Neural progenitor cell (in vitro differentiated cells): ENCODE measurements at regions not wholly inside any gene's neighbourhood (a gene's known extent, or its start where the extent isn't known, plus 50 kb on each side); places are given as distances from the start of the nearest gene placed in this dataset.

Experiments used
- DNase-seq: peaks from one replicate; pipeline ENCODE4 v3.0.0-alpha.2; 2016; ENCODE audit warnings: low spot score
- H2AFZ ChIP-seq: fragments of 200-600 bp; sonication (generic); replicated peaks from 2 replicates; pipeline ENCODE4 v1.6.1; 2016; ENCODE audit warnings: antibody characterized with exemption
- H3F3A ChIP-seq: fragments of 200-600 bp; sonication (generic); 2 replicates; pipeline ENCODE4 v1.6.1; 2016; ENCODE audit warnings: antibody characterized with exemption, low read depth
- H3K27ac ChIP-seq: fragments of 200-600 bp; sonication (generic); 2 replicates; pipeline ENCODE4 v1.5.1; 2016; ENCODE audit warnings: mild to moderate bottlenecking
- H3K27me3 ChIP-seq: fragments of 200-600 bp; sonication (generic); 2 replicates; pipeline ENCODE4 v1.6.1; 2016; ENCODE audit warnings: mild to moderate bottlenecking, moderate library complexity
- H3K36me3 ChIP-seq: fragments of 200-600 bp; sonication (generic); 2 replicates; pipeline ENCODE4 v1.5.1; 2016
- H3K4me1 ChIP-seq: fragments of 200-600 bp; sonication (generic); 2 replicates; pipeline ENCODE4 v1.6.1; 2016; ENCODE audit warnings: mixed run types
- H3K4me2 ChIP-seq: fragments of 200-600 bp; sonication (generic); 2 replicates; pipeline ENCODE4 v1.6.1; 2016
- H3K4me3 ChIP-seq: fragments of 200-600 bp; sonication (generic); 2 replicates; pipeline ENCODE4 v1.5.1; 2016
- H3K79me2 ChIP-seq: fragments of 200-600 bp; sonication (generic); 2 replicates; pipeline ENCODE4 v1.6.1; 2016; ENCODE audit warnings: low read depth
- H3K9ac ChIP-seq: fragments of 200-600 bp; sonication (generic); 2 replicates; pipeline ENCODE4 v1.6.1; 2016
- H3K9me3 ChIP-seq: fragments of 200-600 bp; sonication (generic); 2 replicates; pipeline ENCODE4 v1.5.1; 2016; ENCODE audit warnings: low read depth
- H4K20me1 ChIP-seq: fragments of 200-600 bp; sonication (generic); 2 replicates; pipeline ENCODE4 v1.6.1; 2016; ENCODE audit warnings: low read depth
- H3K27ac Mint-ChIP-seq: 3 replicates; pipeline ENCODE4 v1.8.0; 2021; ENCODE audit warnings: mixed read lengths
- H3K27me3 Mint-ChIP-seq: 2 replicates; pipeline ENCODE4 v1.8.0; 2022; ENCODE audit warnings: low read depth, mild to moderate bottlenecking, inconsistent platforms, moderate library complexity, mixed read lengths; ENCODE audit not compliant: insufficient read depth
- H3K36me3 Mint-ChIP-seq: 3 replicates; pipeline ENCODE4 v1.8.0; 2021; ENCODE audit warnings: mixed read lengths
- H3K4me1 Mint-ChIP-seq: 3 replicates; pipeline ENCODE4 v1.8.0; 2021; ENCODE audit warnings: mixed read lengths
- H3K4me3 Mint-ChIP-seq: 3 replicates; pipeline ENCODE4 v1.8.0; 2021; ENCODE audit warnings: mild to moderate bottlenecking, moderate library complexity, mixed read lengths
- H3K9me3 Mint-ChIP-seq: 3 replicates; pipeline ENCODE4 v1.8.0; 2020; ENCODE audit warnings: mixed read lengths
- CTCF ChIP-seq: fragments of 200-600 bp; sonication (generic); IDR thresholded peaks from 2 replicates; pipeline ENCODE4 v1.5.1; 2017; ENCODE audit warnings: antibody characterized with exemption, mild to moderate bottlenecking
- EZH2 ChIP-seq: fragments of 200-600 bp; sonication (generic); IDR thresholded peaks from 2 replicates; pipeline ENCODE4 v1.6.1; 2017; ENCODE audit warnings: antibody characterized with exemption, mild to moderate bottlenecking, moderate library complexity
- EZH2phosphoT487 ChIP-seq: fragments of 200-600 bp; sonication (generic); IDR thresholded peaks from 2 replicates; pipeline ENCODE4 v1.6.1; 2017; ENCODE audit warnings: antibody characterized with exemption

- no peaks in the 10 kb centered on the region for H3K4me1 ChIP-seq
- no peak overlapping the region for H3K4me3 ChIP-seq
- no peaks in the 10 kb centered on the region for H3F3A ChIP-seq
- no peak overlapping the region for H2AFZ ChIP-seq
- no peaks in the 10 kb centered on the region for H4K20me1 ChIP-seq
- Mint-ChIP-seq H3K27ac (no peak overlapping the region), H3K4me3 (peak overlapping the region; percentile 10), H3K9me3 (peaks cover 11% of the 10 kb centered on the region), H3K27me3 (peaks cover 2% of the 10 kb centered on the region), H3K4me1 (peaks cover 23% of the 10 kb centered on the region), H3K36me3 (no peaks in the 10 kb centered on the region)
- no peak overlapping the region for H3K9ac ChIP-seq
- H3K27ac ChIP-seq = no peak overlapping the region
- H3K36me3 ChIP-seq = no peaks in the 10 kb centered on the region
- no peaks in the 10 kb centered on the region for H3K9me3 ChIP-seq
- H3K4me2 ChIP-seq = no peak overlapping the region
- no peaks in the 10 kb centered on the region for H3K79me2 ChIP-seq
- no peak for TF ChIP-seq CTCF
- TF ChIP-seq EZH2 = no peak
- no peak for TF ChIP-seq EZH2phosphoT487
- no peak for DNase-seq
- H3K27me3 ChIP-seq = no peaks in the 10 kb centered on the region
These were observed 187.0 kb downstream of the NUAK1 start for GRCh38 chr12:105951732-105952131.

- Mint-ChIP-seq H3K27me3 (peaks cover 2% of the 10 kb centered on the region), H3K9me3 (peaks cover 4% of the 10 kb centered on the region), H3K4me3 (no peak overlapping the region), H3K36me3 (no peaks in the 10 kb centered on the region), H3K27ac (no peak overlapping the region), H3K4me1 (peaks cover 25% of the 10 kb centered on the region)
- no peaks in the 10 kb centered on the region for H3K4me1 ChIP-seq
- H3K9me3 ChIP-seq = no peaks in the 10 kb centered on the region
- no peak overlapping the region for H3K4me3 ChIP-seq
- H3K79me2 ChIP-seq = no peaks in the 10 kb centered on the region
- H3K4me2 ChIP-seq = no peak overlapping the region
- no peak for DNase-seq
- no peak for TF ChIP-seq EZH2phosphoT487
- TF ChIP-seq CTCF = no peak
- no peak for TF ChIP-seq EZH2
- no peaks in the 10 kb centered on the region for H3F3A ChIP-seq
- H3K9ac ChIP-seq = no peak overlapping the region
- H2AFZ ChIP-seq = no peak overlapping the region
- no peak overlapping the region for H3K27ac ChIP-seq
- H3K27me3 ChIP-seq = no peaks in the 10 kb centered on the region
- H3K36me3 ChIP-seq = no peaks in the 10 kb centered on the region
- H4K20me1 ChIP-seq = no peaks in the 10 kb centered on the region
These were observed 183.5 kb downstream of the NUAK1 start for GRCh38 chr12:105954951-105955931.

- H3K9me3 ChIP-seq = no peaks in the 10 kb centered on the region
- H3K4me1 ChIP-seq = no peaks in the 10 kb centered on the region
- TF ChIP-seq EZH2phosphoT487 (no peak), EZH2 (no peak), CTCF (no peak)
- no peak for DNase-seq
- no peak overlapping the region for H3K9ac ChIP-seq
- no peak overlapping the region for H3K4me3 ChIP-seq
- Mint-ChIP-seq H3K27ac (no peak overlapping the region), H3K36me3 (no peaks in the 10 kb centered on the region), H3K4me3 (no peak overlapping the region), H3K4me1 (peaks cover 29% of the 10 kb centered on the region), H3K27me3 (peaks cover 2% of the 10 kb centered on the region), H3K9me3 (peaks cover 4% of the 10 kb centered on the region)
- no peaks in the 10 kb centered on the region for H3K36me3 ChIP-seq
- H3K79me2 ChIP-seq = no peaks in the 10 kb centered on the region
- no peaks in the 10 kb centered on the region for H3F3A ChIP-seq
- H3K27me3 ChIP-seq = no peaks in the 10 kb centered on the region
- H3K27ac ChIP-seq = no peak overlapping the region
- no peak overlapping the region for H3K4me2 ChIP-seq
- no peaks in the 10 kb centered on the region for H4K20me1 ChIP-seq
- H2AFZ ChIP-seq = no peak overlapping the region
These were observed 182.8 kb downstream of the NUAK1 start for GRCh38 chr12:105955976-105956375.
